GM12801 (cell line): ENCODE measurements at regions not wholly inside any gene's neighbourhood (a gene's known extent, or its start where the extent isn't known, plus 50 kb on each side); places are given as distances from the start of the nearest gene placed in this dataset.

ENCODE experiments used
- TF ChIP-seq, protein P1 (sequence below): IDR thresholded peaks from one replicate; pipeline ENCODE4 v1.5.1; 2011; ENCODE audit warnings: control low read depth; ENCODE audit not compliant: insufficient read length; ENCODE audit errors: extremely low read depth

DNA sequence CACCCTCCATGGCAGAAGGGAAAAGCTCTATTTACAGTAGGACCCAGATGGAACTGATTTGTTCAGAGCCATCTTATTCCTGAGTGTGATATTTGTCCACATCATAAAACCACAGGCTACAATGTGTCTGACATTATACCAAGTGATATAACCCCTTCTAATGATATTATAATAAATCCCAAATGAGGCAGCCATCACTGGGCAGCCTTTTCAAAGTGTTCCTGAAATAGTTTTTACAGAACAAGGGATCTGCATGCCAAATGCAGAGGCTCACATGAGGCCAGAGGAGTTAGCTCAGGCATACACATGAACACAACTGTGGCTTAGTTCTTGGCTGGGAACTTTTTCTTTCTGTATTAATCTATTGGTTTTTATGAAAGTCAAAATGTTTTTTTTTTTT, 207.7 kb downstream of the MAFB start:
- TF ChIP-seq, protein P1, sequence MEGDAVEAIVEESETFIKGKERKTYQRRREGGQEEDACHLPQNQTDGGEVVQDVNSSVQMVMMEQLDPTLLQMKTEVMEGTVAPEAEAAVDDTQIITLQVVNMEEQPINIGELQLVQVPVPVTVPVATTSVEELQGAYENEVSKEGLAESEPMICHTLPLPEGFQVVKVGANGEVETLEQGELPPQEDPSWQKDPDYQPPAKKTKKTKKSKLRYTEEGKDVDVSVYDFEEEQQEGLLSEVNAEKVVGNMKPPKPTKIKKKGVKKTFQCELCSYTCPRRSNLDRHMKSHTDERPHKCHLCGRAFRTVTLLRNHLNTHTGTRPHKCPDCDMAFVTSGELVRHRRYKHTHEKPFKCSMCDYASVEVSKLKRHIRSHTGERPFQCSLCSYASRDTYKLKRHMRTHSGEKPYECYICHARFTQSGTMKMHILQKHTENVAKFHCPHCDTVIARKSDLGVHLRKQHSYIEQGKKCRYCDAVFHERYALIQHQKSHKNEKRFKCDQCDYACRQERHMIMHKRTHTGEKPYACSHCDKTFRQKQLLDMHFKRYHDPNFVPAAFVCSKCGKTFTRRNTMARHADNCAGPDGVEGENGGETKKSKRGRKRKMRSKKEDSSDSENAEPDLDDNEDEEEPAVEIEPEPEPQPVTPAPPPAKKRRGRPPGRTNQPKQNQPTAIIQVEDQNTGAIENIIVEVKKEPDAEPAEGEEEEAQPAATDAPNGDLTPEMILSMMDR = no peak

DNA sequence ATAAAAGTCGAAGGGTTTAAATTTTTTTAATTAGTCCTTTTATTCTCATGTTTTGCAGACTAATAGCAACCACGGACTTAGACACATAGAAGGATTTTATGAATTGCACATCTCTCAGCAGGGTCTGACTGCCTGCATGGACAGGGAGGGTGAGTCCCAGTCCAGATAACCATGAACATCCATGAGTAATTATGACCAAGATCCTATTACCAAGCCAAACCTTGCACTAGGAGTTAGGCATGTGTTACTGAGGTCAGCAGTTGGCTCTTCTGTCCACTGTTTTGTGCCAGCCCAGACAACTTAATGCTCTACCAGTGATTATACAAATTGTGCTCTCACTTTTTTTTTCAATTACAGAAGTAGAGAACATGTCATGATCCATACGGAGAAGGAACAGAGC, 211.2 kb downstream of the MAFB start:
- TF ChIP-seq, protein P1 = no peak

DNA sequence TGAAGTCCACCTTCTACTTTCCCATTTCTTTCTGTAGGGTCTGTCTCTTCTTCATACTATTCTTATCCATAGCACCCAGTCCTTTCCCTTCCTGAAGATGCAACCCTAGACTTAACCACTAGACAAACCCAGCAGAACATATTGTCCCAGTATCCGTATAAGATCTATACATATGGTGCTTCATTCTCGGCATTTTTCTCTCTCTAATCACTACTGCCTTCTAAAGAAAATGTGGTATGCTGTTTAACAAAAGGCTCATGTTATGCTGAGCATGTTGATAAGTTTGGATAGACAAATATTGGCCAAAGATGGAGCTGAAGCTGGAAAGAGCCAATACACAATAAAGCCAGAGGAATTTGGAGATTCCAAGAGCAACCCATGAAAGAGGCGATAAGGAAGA, 212.6 kb downstream of the MAFB start:
- TF ChIP-seq, protein P1 = no peak

DNA sequence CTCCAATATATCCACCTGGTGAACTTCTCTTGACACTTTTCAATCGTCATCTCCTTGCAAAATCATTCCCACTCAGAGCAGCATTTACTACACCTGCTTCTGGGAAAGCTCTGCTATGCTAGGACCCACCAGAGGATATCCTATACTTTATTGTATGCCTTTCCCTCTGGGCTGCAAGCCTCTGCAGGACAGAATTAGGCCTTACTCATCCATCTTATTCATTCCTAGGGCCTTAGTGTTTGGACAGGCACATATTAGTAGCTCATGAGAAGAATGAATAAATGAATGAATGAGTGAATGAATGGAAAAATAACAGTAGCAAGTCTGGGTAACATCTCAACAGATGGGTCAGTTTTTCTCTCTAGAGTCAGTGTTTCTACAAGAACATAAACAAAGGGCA, 216.1 kb downstream of the MAFB start:
- TF ChIP-seq, protein P1 = no peak

DNA sequence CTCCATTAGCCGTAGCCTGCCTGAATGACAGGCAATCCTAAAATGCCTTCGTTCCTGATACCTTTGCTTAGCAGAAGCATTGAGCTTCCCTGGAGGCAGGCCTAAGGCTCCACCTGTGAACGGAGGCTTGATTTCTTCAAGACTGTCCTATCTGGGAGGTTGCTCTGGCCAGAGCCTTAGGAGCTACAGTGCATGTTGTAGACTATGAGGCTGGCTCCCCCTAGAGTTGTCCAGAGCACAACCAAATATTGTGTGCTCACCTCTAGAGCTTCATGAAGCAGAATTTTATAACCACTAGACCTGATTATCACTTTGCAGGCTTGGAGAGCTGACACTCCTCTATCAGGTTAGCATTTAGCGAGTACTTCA, 217.8 kb downstream of the MAFB start:
- TF ChIP-seq, protein P1 = no peak

DNA sequence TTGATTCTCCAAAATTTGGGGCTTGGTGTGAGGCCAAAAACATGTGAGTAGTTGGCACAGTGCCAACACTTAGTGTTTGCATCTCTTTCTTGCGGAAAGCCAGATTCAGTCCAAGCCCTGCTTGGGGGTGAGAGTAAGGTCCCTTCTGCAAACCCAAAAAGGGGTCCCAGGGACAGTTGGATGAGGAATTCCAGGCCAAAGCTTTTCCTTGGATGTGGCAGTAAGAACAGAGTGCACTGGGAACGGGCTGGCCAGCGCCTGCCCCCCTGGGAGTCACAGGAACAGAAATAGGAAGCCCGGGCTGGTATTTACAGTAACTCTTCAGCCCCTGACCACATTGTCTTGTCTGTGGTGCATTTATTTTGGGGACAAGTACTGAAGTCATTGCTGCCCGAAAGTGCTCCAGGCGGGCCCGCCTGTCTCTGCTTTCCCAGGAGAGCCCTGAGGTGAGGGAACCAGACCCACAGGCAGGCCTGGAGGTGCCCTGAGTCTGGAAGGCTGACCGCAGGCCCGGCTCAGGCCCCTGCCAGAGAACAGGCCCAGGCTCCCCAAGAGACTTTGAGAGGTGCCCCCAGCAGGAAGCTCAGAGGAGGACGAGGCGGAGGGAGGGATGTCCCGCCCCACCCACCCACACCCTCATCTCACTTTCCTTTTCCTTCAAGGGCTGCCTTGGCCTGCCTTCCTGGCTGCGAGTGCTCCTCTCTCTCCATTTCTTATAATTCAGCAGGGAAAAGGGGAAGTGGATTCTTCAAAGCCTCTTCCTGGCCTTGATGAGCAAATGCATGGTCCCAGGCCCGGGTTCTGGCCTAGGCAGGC, 218.4 kb downstream of the MAFB start:
- TF ChIP-seq, protein P1 = no peak

DNA sequence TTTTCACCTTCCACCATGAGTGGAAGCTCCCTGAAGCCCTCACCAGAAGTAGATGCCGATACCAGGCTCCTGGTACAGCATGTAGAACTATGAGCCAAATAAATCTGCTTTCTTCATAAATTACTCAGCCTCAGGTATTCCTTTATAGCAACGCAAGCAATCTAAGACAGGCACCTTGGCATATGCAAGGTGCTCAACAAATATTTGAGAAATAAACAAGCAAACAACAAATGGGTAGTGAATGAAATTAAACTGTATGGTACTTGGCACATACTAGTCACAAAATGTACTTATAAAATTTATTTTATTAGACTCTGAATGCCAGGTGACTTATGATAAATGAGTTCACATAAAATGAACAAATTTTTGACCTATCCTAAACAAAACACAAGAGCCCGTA, 220.3 kb downstream of the MAFB start:
- TF ChIP-seq, protein P1 = no peak
